GM12878 (cell line): ENCODE measurements at regions not wholly inside any gene's neighbourhood (a gene's known extent, or its start where the extent isn't known, plus 50 kb on each side); places are given as distances from the start of the nearest gene placed in this dataset.

Source experiments
- ATAC-seq: fragments of 200-7000 bp; cut with Tn5 transposase; 3 replicates; pipeline ENCODE4 v1.9.1; 2020; ENCODE audit warnings: mild to moderate bottlenecking, moderate library complexity
- BruUV-seq: library from RNA; stranded (reverse); fragments of 400-500 nt; replicated peaks from 2 replicates; lab custom pipeline; 2021; lab: Mats Ljungman, UMichigan
- CTCF ChIA-PET: fragments of 300-600 bp; sonication (Branson Sonifier 250); formaldehyde crosslinking; extraction: SDS; loops from one replicate; lab custom pipeline; 2021; ENCODE audit warnings: inconsistent platforms; lab: Yijun Ruan, JAX
- POLR2A ChIA-PET: fragments of 350-600 bp; formaldehyde crosslinking; extraction: SDS; loops from one replicate; lab custom pipeline; 2021; ENCODE audit warnings: inconsistent platforms; lab: Charles Lee
- RAD21 ChIA-PET: fragments of 300-600 bp; sonication (Branson Sonifier 250); formaldehyde crosslinking; loops from one replicate; lab custom pipeline; 2023; ENCODE audit warnings: antibody characterized with exemption; ENCODE audit not compliant: unreplicated experiment; lab: Charles Lee
- SMC1A ChIA-PET: fragments of 300-600 bp; sonication (Branson Sonifier 250); formaldehyde crosslinking; loops from one replicate; lab custom pipeline; 2023; ENCODE audit not compliant: unreplicated experiment, uncharacterized antibody; lab: Charles Lee
- DNase-seq: peaks from one replicate; pipeline ENCODE4 v3.0.0-alpha.2; 2011; ENCODE audit warnings: low read depth, low spot score
- FAIRE-seq: peaks from 3 replicates; lab custom pipeline; 2011; peaks lifted over from hg19 to GRCh38; lab: Jason Lieb, UNC
- H2AFZ ChIP-seq: 2 replicates; pipeline ENCODE4 v1.6.0; 2011; ENCODE audit warnings: low read depth, low read length, control low read depth; ENCODE audit not compliant: control insufficient read depth
- H3K27ac ChIP-seq: 2 replicates; pipeline ENCODE4 v1.5.1; 2011; ENCODE audit warnings: control low read depth; ENCODE audit not compliant: control insufficient read depth, insufficient read depth
- H3K27me3 ChIP-seq, 2 experiments: replicated peaks in 1 of 2; 2 replicates each; pipeline versions ENCODE4 v1.6.0 to v1.6.1; 2011; ENCODE audit warnings: low read length in 1 of 2; ENCODE audit not compliant: control insufficient read depth in 2 of 2, insufficient read depth in 2 of 2
- H3K36me3 ChIP-seq, 2 experiments: 2 replicates each; pipeline ENCODE4 v1.5.1; 2011; ENCODE audit warnings: low read length in 1 of 2; ENCODE audit not compliant: control insufficient read depth in 2 of 2, insufficient read depth in 2 of 2
- H3K4me1 ChIP-seq: 2 replicates; pipeline ENCODE4 v1.6.1; 2011; ENCODE audit warnings: mild to moderate bottlenecking, low read length, moderate library complexity, mixed read lengths; ENCODE audit not compliant: control insufficient read depth, insufficient read depth
- H3K4me2 ChIP-seq: 2 replicates; pipeline ENCODE4 v1.6.0; 2011; ENCODE audit warnings: control low read depth; ENCODE audit not compliant: control insufficient read depth, insufficient read depth
- H3K4me3 ChIP-seq: fragments of 200-600 bp; sonication (generic); 2 replicates; pipeline ENCODE4 v1.5.1; 2016
- H3K79me2 ChIP-seq: 2 replicates; pipeline ENCODE4 v1.6.0; 2011; ENCODE audit warnings: low read length; ENCODE audit not compliant: control insufficient read depth, insufficient read depth
- H3K9ac ChIP-seq: 2 replicates; pipeline ENCODE4 v1.8.0; 2011; ENCODE audit warnings: low read length, control low read depth, mixed read lengths; ENCODE audit not compliant: control insufficient read depth, insufficient read depth
- H3K9me3 ChIP-seq: replicated peaks from 3 replicates; pipeline ENCODE4 v1.5.1; 2011; ENCODE audit warnings: mild to moderate bottlenecking, low read length; ENCODE audit not compliant: control insufficient read depth, insufficient read depth
- H4K20me1 ChIP-seq: 2 replicates; pipeline ENCODE4 v1.6.0; 2011; ENCODE audit not compliant: control insufficient read depth, insufficient read depth
- BACH1 ChIP-seq: fragments of 450-650 bp; IDR thresholded peaks from 2 replicates; pipeline ENCODE4 v1.6.1; 2017; ENCODE audit warnings: mild to moderate bottlenecking, borderline replicate concordance
- CHD1 ChIP-seq: IDR thresholded peaks from 2 replicates; pipeline ENCODE4 v1.6.1; 2012; ENCODE audit warnings: low read depth, low read length, improper control_type of control experiment
- EED ChIP-seq: sonication (generic); IDR thresholded peaks from 2 replicates; pipeline ENCODE4 v1.6.1; 2016; ENCODE audit warnings: antibody characterized with exemption, low read depth
- IKZF2 ChIP-seq, 2 experiments: fragments of 450-650 bp; IDR thresholded peaks; 2 replicates each; pipeline ENCODE4 v1.6.1; 2017; ENCODE audit warnings: mild to moderate bottlenecking in 2 of 2, moderate library complexity in 2 of 2
- RB1 ChIP-seq: fragments of 450-650 bp; formaldehyde crosslinking; IDR thresholded peaks from 2 replicates; pipeline ENCODE4 v1.6.1; 2017; ENCODE audit warnings: mild to moderate bottlenecking, borderline replicate concordance
- SMC3 ChIP-seq: IDR thresholded peaks from 2 replicates; pipeline ENCODE4 v1.6.1; 2011; ENCODE audit warnings: low read length, improper control_type of control experiment, borderline replicate concordance
- SRF ChIP-seq, 2 experiments: IDR thresholded peaks; 2 replicates each; pipeline ENCODE4 v1.6.1; 2011; ENCODE audit warnings: low read depth in 2 of 2, low read length in 2 of 2, mild to moderate bottlenecking in 1 of 2, moderate library complexity in 1 of 2
- WGBS: methylation state at CpG from one replicate; pipeline ENCODE4 v1.1.6; 2016; ENCODE audit warnings: low lambda C conversion rate; ENCODE audit not compliant: insufficient replicate concordance, insufficient coverage; ENCODE audit errors: missing lambda C conversion rate; 5-methylcytosine and 5-hydroxymethylcytosine counted together
- in situ Hi-C: fragments of 300-500 bp; cut with MboI; formaldehyde crosslinking; loops from 9 replicates; pipeline ENCODE4 v1.14.3; 2018; ENCODE audit warnings: mixed read lengths
- intact Hi-C: fragments of 100-400 bp; cut with micrococcal nuclease; formaldehyde crosslinking; loops from one replicate; pipeline ENCODE4 v1.14.2; 2022; ENCODE audit not compliant: unreplicated experiment
- TF ChIP-seq, protein P1 (sequence below): fragments of 450-650 bp; IDR thresholded peaks from 2 replicates; pipeline ENCODE4 v1.6.1; 2017; ENCODE audit warnings: mild to moderate bottlenecking, moderate library complexity
- TF ChIP-seq, protein P2 (sequence below): IDR thresholded peaks from 2 replicates; pipeline ENCODE4 v1.6.1; 2011; ENCODE audit warnings: borderline replicate concordance, low read depth, mild to moderate bottlenecking, moderate library complexity, mixed read lengths, low read length; ENCODE audit not compliant: insufficient read depth; ENCODE audit errors: extremely low read length
- TF ChIP-seq, protein P3 (sequence below): IDR thresholded peaks from 2 replicates; pipeline ENCODE4 v1.6.1; 2012; ENCODE audit warnings: low read depth, low read length, improper control_type of control experiment

DNA sequence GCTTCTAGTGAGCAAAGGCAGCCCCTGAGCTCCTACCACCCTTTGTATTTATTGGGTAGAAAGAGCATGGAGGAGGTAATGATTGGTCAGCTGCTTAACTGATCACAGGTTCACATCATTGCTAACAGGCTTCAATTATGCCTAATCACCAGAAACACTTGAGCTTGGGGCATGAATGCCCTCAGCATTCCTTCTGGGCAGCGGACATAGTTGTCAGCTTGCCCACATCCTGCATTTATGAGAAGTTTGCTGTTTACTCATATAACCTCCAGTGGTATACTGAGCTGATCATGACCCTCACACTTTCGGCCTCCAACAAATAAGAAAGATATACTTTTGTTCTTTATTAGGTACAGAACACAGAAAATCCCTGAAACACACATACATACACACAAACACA, 140.3 kb upstream of the ODAD2 start (continued):
- no peak for TF ChIP-seq RB1

DNA sequence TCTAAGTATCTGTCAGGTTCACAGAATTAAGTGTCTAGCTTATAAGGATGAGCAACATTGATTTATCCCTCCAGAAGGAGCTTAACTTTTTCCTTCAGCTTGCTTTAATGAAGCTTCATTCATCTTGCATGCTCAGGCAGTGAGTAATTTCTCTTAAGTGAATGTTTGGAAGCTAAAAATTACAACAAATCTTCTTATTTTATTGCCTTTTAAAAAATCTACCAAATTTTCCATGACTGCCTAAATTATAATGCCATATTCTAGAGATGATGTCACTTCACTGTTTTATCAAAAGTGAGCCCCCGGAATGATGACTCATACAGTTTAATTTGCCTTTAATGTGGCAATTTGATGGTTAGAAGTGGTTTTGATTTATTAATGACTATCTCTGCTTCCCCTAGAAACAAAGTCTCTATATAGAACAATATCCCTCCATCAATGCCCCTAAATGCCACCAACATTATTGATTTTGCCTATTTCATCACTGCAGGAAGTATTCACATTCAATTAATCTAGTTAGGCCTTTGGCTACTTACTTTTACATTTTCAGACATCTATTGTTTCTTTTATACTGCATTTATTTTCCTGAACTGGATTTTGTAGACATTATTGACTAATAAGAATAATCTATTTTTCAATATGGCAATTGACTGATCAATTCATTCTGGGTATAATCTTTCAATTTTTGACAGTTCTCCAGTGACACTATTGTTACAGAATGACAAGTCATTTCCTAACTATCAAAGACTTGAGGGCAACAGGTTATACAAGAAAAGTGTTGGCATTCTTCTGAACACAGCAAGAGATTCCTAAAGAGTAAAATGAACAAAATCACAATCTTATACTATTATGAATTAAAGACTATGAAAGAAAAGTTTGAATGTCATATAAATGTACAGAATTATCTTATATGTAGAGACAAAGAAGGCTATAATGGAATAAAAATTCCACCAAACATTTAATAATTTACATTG, 139.3 kb upstream of the ODAD2 start:
- H3K9me3 ChIP-seq, result no peaks in the 10 kb centered on the region
- ATAC-seq, result no peak
- CTCF ChIA-PET, result no interaction called here
- TF ChIP-seq, protein P1, sequence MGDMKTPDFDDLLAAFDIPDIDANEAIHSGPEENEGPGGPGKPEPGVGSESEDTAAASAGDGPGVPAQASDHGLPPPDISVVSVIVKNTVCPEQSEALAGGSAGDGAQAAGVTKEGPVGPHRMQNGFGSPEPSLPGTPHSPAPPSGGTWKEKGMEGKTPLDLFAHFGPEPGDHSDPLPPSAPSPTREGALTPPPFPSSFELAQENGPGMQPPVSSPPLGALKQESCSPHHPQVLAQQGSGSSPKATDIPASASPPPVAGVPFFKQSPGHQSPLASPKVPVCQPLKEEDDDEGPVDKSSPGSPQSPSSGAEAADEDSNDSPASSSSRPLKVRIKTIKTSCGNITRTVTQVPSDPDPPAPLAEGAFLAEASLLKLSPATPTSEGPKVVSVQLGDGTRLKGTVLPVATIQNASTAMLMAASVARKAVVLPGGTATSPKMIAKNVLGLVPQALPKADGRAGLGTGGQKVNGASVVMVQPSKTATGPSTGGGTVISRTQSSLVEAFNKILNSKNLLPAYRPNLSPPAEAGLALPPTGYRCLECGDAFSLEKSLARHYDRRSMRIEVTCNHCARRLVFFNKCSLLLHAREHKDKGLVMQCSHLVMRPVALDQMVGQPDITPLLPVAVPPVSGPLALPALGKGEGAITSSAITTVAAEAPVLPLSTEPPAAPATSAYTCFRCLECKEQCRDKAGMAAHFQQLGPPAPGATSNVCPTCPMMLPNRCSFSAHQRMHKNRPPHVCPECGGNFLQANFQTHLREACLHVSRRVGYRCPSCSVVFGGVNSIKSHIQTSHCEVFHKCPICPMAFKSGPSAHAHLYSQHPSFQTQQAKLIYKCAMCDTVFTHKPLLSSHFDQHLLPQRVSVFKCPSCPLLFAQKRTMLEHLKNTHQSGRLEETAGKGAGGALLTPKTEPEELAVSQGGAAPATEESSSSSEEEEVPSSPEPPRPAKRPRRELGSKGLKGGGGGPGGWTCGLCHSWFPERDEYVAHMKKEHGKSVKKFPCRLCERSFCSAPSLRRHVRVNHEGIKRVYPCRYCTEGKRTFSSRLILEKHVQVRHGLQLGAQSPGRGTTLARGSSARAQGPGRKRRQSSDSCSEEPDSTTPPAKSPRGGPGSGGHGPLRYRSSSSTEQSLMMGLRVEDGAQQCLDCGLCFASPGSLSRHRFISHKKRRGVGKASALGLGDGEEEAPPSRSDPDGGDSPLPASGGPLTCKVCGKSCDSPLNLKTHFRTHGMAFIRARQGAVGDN, result no peak
- TF ChIP-seq CHD1 (no peak), BACH1 (no peak), SRF (IDR thresholded peaks at IDR 0.05; ENCODE audit: low read depth in 2 of 2, low read length in 2 of 2) (no peak), IKZF2 (IDR thresholded peaks at IDR 0.05) (no peak), EED (no peak), SMC3 (no peak)
- TF ChIP-seq, protein P2, sequence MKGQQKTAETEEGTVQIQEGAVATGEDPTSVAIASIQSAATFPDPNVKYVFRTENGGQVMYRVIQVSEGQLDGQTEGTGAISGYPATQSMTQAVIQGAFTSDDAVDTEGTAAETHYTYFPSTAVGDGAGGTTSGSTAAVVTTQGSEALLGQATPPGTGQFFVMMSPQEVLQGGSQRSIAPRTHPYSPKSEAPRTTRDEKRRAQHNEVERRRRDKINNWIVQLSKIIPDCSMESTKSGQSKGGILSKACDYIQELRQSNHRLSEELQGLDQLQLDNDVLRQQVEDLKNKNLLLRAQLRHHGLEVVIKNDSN, result no peak
- TF ChIP-seq, protein P3, sequence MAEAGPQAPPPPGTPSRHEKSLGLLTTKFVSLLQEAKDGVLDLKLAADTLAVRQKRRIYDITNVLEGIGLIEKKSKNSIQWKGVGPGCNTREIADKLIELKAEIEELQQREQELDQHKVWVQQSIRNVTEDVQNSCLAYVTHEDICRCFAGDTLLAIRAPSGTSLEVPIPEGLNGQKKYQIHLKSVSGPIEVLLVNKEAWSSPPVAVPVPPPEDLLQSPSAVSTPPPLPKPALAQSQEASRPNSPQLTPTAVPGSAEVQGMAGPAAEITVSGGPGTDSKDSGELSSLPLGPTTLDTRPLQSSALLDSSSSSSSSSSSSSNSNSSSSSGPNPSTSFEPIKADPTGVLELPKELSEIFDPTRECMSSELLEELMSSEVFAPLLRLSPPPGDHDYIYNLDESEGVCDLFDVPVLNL, result no peak
- no peak for DNase-seq
- POLR2A ChIA-PET, result no interaction called here
- RAD21 ChIA-PET, result no interaction called here
- no peak overlapping the region for H3K9ac ChIP-seq
- H2AFZ ChIP-seq, result no peak overlapping the region
- intact Hi-C loops, result no loop called here
- H4K20me1 ChIP-seq, result no peaks in the 10 kb centered on the region
- H3K4me1 ChIP-seq, result no peaks in the 10 kb centered on the region
- no peak for FAIRE-seq
- WGBS, result 92% methylated on average over 1 of the region's 1 CpG
- in situ Hi-C loops, result no loop called here
- no peak overlapping the region for H3K27ac ChIP-seq
- H3K4me3 ChIP-seq, result no peak overlapping the region
- H3K36me3 ChIP-seq, result no peaks in the 10 kb centered on the region
- no TSS peak for BruUV-seq
- no peaks in the 10 kb centered on the region for H3K27me3 ChIP-seq
- SMC1A ChIA-PET, result no interaction called here
- H3K4me2 ChIP-seq, result no peak overlapping the region
- no peaks in the 10 kb centered on the region for H3K79me2 ChIP-seq
